ENCODE measurements at regions not wholly inside any gene's neighbourhood (a gene's known extent, or its start where the extent isn't known, plus 50 kb on each side); places are given as distances from the start of the nearest gene placed in this dataset.

- no peaks in the 10 kb centered on the region for H3K36me3 ChIP-seq (ENCODE audit: control insufficient read depth in 2 of 2, extremely low read depth in 1 of 2, insufficient read depth in 2 of 2, low read length in 2 of 2)
These were observed 516.1 kb downstream of the EFNA5 start for GRCh38 chr5:107154593-107154992.

More at GRCh38 chr5:107154593-107154992, 516.1 kb downstream of the EFNA5 start:
- Histone ChIP-seq H3K27me3 (ENCODE audit: control insufficient read depth in 2 of 2, insufficient read depth in 2 of 2, low read length in 2 of 2) (no peaks in the 10 kb centered on the region), H4K20me1 (replicated peaks; ENCODE audit: control insufficient read depth, extremely low read depth, insufficient read depth, low read length) (no peaks in the 10 kb centered on the region), H3K4me2 (ENCODE audit: insufficient read depth, low read length) (no peak overlapping the region), H3K4me1 (ENCODE audit: control insufficient read depth, extremely low read depth, insufficient read depth, low read length) (no peaks in the 10 kb centered on the region), H3K9me1 (replicated peaks; ENCODE audit: control insufficient read depth, extremely low read depth, insufficient read depth, low read length) (no peaks in the 10 kb centered on the region), H3K9me3 (replicated peaks; ENCODE audit: control insufficient read depth, insufficient read depth, low read length) (no peaks in the 10 kb centered on the region), H3K4me3 (replicated peaks in 1 of 3; ENCODE audit: insufficient read depth in 1 of 3, low read depth in 1 of 3, low read length in 3 of 3) (no peak overlapping the region), H2AFZ (ENCODE audit: low read depth, low read length) (no peak overlapping the region), H3K27ac (ENCODE audit: insufficient read depth, low read depth, low read length) (no peak overlapping the region), H3K9ac (replicated peaks; ENCODE audit: extremely low read depth, insufficient read depth, low read length) (no peak overlapping the region), H3K79me2 (ENCODE audit: control insufficient read depth, insufficient read depth, low read length) (no peaks in the 10 kb centered on the region)
- dilution Hi-C loops (cut with MboI; ENCODE audit: extremely low pct_ligation_motif_present, low sequenced_read_pairs) (no loop called here), intact Hi-C loops (cut with micrococcal nuclease) (no loop called here)
- no peak for DNase-seq (ENCODE audit: low read depth, low spot score)
- ChIA-PET CTCF (interaction anchor here (1.1 kb wide), 1 partner anchor 73 kb away, joined by 3 read pairs; no protein-coding TSS in a partner anchor), POLR2A (no interaction called here)
- TF ChIP-seq MAX (IDR thresholded peaks at IDR 0.05; ENCODE audit: insufficient read depth, insufficient read length) (no peak), JUN (IDR thresholded peaks at IDR 0.05; ENCODE audit: borderline replicate concordance, insufficient read depth, insufficient read length, low read depth) (no peak), EZH2 (IDR thresholded peaks at IDR 0.05; ENCODE audit: borderline replicate concordance, low read depth, low read length, severe bottlenecking) (no peak), POLR2A (IDR thresholded peaks at IDR 0.05; ENCODE audit: low read depth, low read length) (no peak), GATA2 (IDR thresholded peaks at IDR 0.05; ENCODE audit: insufficient read depth, insufficient read length, low read depth, low read length) (no peak), MYC (IDR thresholded peaks at IDR 0.05; ENCODE audit: low read depth, low read length) (no peak), FOS (IDR thresholded peaks at IDR 0.05; ENCODE audit: borderline replicate concordance, insufficient read depth, low read length) (no peak), POLR2AphosphoS5 (IDR thresholded peaks at IDR 0.05; ENCODE audit: insufficient read depth, low read depth, low read length) (no peak)
- TF ChIP-seq, protein P1, sequence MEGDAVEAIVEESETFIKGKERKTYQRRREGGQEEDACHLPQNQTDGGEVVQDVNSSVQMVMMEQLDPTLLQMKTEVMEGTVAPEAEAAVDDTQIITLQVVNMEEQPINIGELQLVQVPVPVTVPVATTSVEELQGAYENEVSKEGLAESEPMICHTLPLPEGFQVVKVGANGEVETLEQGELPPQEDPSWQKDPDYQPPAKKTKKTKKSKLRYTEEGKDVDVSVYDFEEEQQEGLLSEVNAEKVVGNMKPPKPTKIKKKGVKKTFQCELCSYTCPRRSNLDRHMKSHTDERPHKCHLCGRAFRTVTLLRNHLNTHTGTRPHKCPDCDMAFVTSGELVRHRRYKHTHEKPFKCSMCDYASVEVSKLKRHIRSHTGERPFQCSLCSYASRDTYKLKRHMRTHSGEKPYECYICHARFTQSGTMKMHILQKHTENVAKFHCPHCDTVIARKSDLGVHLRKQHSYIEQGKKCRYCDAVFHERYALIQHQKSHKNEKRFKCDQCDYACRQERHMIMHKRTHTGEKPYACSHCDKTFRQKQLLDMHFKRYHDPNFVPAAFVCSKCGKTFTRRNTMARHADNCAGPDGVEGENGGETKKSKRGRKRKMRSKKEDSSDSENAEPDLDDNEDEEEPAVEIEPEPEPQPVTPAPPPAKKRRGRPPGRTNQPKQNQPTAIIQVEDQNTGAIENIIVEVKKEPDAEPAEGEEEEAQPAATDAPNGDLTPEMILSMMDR (IDR thresholded peaks at IDR 0.05; ENCODE audit: extremely low read depth in 1 of 2, insufficient read depth in 1 of 2, low read depth in 1 of 2, low read length in 2 of 2), result no peak
- FAIRE-seq, result no peak
- no TSS peak for BruUV-seq (replicated peaks)

All from endothelial cell of umbilical vein (primary cell).